PFSK-1 (cell line): ENCODE measurements at regions not wholly inside any gene's neighbourhood (a gene's known extent, or its start where the extent isn't known, plus 50 kb on each side); places are given as distances from the start of the nearest gene placed in this dataset.

Experiments used
- FOXP2 ChIP-seq: optimal IDR thresholded peaks from 2 replicates; pipeline ENCODE3; 2011; ENCODE audit warnings: borderline replicate concordance, control low read depth, inconsistent platforms; ENCODE audit not compliant: insufficient read depth; ENCODE audit errors: extremely low read length, extremely low read depth
- POLR2AphosphoS5 ChIP-seq: IDR thresholded peaks from 2 replicates; pipeline ENCODE4 v1.6.1; 2012; ENCODE audit warnings: low read depth, mild to moderate bottlenecking, control low read depth, low read length, moderate library complexity
- REST ChIP-seq, 2 experiments: IDR thresholded peaks; 2 replicates each; pipeline versions ENCODE4 v1.6.1 to v1.8.0; 2011 to 2012; ENCODE audit warnings: low read depth in 2 of 2, low read length in 2 of 2, control low read depth in 1 of 2, inconsistent platforms in 1 of 2, mild to moderate bottlenecking in 1 of 2, moderate library complexity in 1 of 2; ENCODE audit not compliant: insufficient read depth in 1 of 2
- SIN3A ChIP-seq: IDR thresholded peaks from 2 replicates; pipeline ENCODE4 v1.6.1; 2012; ENCODE audit warnings: mild to moderate bottlenecking, low read length, moderate library complexity, borderline replicate concordance; ENCODE audit not compliant: insufficient read depth
- TAF1 ChIP-seq: IDR thresholded peaks from 2 replicates; pipeline ENCODE4 v1.6.1; 2012; ENCODE audit warnings: low read length, control low read depth, borderline replicate concordance; ENCODE audit not compliant: insufficient read depth

GRCh38 chr1:218679988-218680748 lies 335.0 kb downstream of the TGFB2 start:
- TF ChIP-seq FOXP2 (no peak), REST (IDR thresholded peaks at IDR 0.05; ENCODE audit: insufficient read depth in 1 of 2, low read depth in 2 of 2, low read length in 2 of 2) (no peak), TAF1 (no peak), POLR2AphosphoS5 (no peak), SIN3A (no peak)

GRCh38 chr1:218683242-218683641 lies 338.1 kb downstream of the TGFB2 start:
- TF ChIP-seq FOXP2 (no peak), SIN3A (no peak), POLR2AphosphoS5 (no peak), REST (IDR thresholded peaks at IDR 0.05; ENCODE audit: insufficient read depth in 1 of 2, low read depth in 2 of 2, low read length in 2 of 2) (no peak), TAF1 (no peak)

GRCh38 chr1:218686258-218686657 lies 341.1 kb downstream of the TGFB2 start:
- TF ChIP-seq TAF1: no peak
- TF ChIP-seq FOXP2: no peak
- TF ChIP-seq SIN3A: no peak
- no peak for TF ChIP-seq REST (IDR thresholded peaks at IDR 0.05; ENCODE audit: insufficient read depth in 1 of 2, low read depth in 2 of 2, low read length in 2 of 2)
- TF ChIP-seq POLR2AphosphoS5: no peak

- no peak for TF ChIP-seq FOXP2
- no peak for TF ChIP-seq TAF1
- TF ChIP-seq POLR2AphosphoS5: no peak
- TF ChIP-seq SIN3A: no peak
- TF ChIP-seq REST (IDR thresholded peaks at IDR 0.05; ENCODE audit: insufficient read depth in 1 of 2, low read depth in 2 of 2, low read length in 2 of 2): no peak
Observed at GRCh38 chr1:218686761-218687160, 341.6 kb downstream of the TGFB2 start.

DNA sequence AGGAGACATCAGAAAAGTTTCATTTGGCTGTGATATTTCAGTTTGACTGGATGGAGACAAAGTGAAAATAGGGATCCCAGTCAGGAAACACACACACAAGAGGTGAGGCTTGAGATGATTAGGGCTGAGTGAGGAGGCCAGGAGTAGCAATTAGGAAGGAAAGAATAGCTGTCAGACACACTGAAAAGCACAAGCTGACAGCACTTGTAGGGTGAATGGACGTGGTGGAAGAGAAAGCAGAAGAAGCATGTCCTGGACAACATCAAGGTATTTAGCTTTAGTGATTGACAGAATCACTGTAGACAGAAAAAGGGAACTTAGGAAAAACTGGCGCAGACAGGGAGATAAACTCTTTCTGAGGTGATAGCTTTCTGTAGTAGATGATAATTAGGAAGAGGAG lies 347.7 kb downstream of the TGFB2 start:
- no peak for TF ChIP-seq REST (IDR thresholded peaks at IDR 0.05; ENCODE audit: insufficient read depth in 1 of 2, low read depth in 2 of 2, low read length in 2 of 2)
- no peak for TF ChIP-seq SIN3A
- no peak for TF ChIP-seq TAF1
- no peak for TF ChIP-seq FOXP2
- TF ChIP-seq POLR2AphosphoS5: no peak
